PC-3 (cell line): ENCODE measurements at regions not wholly inside any gene's neighbourhood (a gene's known extent, or its start where the extent isn't known, plus 50 kb on each side); places are given as distances from the start of the nearest gene placed in this dataset.
"Not testable (repeated sequence)": the region's sequence is repeated elsewhere in the genome, so short reads cannot be mapped to it uniquely, and the experiment has no call there.

ENCODE experiments used
- EZH2 ChIP-seq: fragments of 300-600 bp; sonication (generic); IDR thresholded peaks from one replicate; pipeline ENCODE4 v1.6.1; 2017; ENCODE audit warnings: antibody characterized with exemption, mild to moderate bottlenecking, low read length; ENCODE audit not compliant: unreplicated experiment
- EZH2phosphoT487 ChIP-seq: fragments of 300-600 bp; sonication (generic); IDR thresholded peaks from 2 replicates; pipeline ENCODE4 v1.6.1; 2018; ENCODE audit warnings: mild to moderate bottlenecking, antibody characterized with exemption, low read length, borderline replicate concordance
- TF ChIP-seq, protein P1 (sequence below): fragments of 300-600 bp; sonication (generic); conservative IDR thresholded peaks from 2 replicates; pipeline ENCODE4 v1.5.1; 2017; ENCODE audit warnings: antibody characterized with exemption, low read depth, mild to moderate bottlenecking, low read length

DNA sequence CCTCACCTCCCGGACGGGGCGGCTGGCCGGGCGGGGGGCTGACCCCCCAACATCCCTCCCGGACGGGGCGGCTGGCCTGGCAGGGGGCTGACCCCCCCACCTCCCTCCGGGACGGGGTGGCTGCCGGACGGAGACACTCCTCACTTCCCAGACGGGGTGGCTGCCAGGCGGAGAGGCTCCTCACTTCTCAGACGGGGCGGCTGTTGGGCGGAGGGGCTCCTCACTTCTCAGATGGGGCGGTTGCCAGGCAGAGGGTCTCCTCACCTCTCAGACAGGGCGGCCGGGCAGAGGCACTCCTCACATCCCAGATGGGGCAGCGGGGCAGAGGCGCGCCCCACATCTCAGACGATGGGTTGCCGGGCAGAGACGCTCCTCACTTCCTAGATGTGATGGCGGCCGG lies 1280.7 kb upstream of the SEL1L start:
- TF ChIP-seq, protein P1, sequence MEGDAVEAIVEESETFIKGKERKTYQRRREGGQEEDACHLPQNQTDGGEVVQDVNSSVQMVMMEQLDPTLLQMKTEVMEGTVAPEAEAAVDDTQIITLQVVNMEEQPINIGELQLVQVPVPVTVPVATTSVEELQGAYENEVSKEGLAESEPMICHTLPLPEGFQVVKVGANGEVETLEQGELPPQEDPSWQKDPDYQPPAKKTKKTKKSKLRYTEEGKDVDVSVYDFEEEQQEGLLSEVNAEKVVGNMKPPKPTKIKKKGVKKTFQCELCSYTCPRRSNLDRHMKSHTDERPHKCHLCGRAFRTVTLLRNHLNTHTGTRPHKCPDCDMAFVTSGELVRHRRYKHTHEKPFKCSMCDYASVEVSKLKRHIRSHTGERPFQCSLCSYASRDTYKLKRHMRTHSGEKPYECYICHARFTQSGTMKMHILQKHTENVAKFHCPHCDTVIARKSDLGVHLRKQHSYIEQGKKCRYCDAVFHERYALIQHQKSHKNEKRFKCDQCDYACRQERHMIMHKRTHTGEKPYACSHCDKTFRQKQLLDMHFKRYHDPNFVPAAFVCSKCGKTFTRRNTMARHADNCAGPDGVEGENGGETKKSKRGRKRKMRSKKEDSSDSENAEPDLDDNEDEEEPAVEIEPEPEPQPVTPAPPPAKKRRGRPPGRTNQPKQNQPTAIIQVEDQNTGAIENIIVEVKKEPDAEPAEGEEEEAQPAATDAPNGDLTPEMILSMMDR, result not testable (repeated sequence)
- TF ChIP-seq EZH2phosphoT487, EZH2: not testable (repeated sequence)
